Stimulated activated memory B cell treated with anti-CD40 and anti-IgM and Interleukin-4, amounts not matched to agents 10 μg/mL and 1 μg/mL and 100 μg/mL, for 72 hours (primary cell): ENCODE measurements at regions not wholly inside any gene's neighbourhood (a gene's known extent, or its start where the extent isn't known, plus 50 kb on each side); places are given as distances from the start of the nearest gene placed in this dataset.
"Not testable (repeated sequence)": the region's sequence is repeated elsewhere in the genome, so short reads cannot be mapped to it uniquely, and the experiment has no call there.

Experiments used
- ATAC-seq: fragments of 150-1000 bp; cut with Tn5 transposase; 2 replicates; pipeline ENCODE4 v1.10.0; 2021
- H3K27ac Mint-ChIP-seq: one replicate; pipeline ENCODE4 v1.8.0; 2022; ENCODE audit warnings: mild to moderate bottlenecking, mixed read lengths
- H3K27me3 Mint-ChIP-seq: one replicate; pipeline ENCODE4 v1.8.0; 2022; ENCODE audit warnings: mixed read lengths
- H3K36me3 Mint-ChIP-seq: one replicate; pipeline ENCODE4 v1.8.0; 2022; ENCODE audit warnings: mixed read lengths
- H3K4me1 Mint-ChIP-seq: one replicate; pipeline ENCODE4 v1.8.0; 2022; ENCODE audit warnings: mixed read lengths
- H3K4me3 Mint-ChIP-seq: one replicate; pipeline ENCODE4 v1.8.0; 2022; ENCODE audit warnings: mild to moderate bottlenecking, moderate library complexity, mixed read lengths
- H3K9me3 Mint-ChIP-seq: one replicate; pipeline ENCODE4 v1.8.0; 2022; ENCODE audit warnings: mixed read lengths

DNA sequence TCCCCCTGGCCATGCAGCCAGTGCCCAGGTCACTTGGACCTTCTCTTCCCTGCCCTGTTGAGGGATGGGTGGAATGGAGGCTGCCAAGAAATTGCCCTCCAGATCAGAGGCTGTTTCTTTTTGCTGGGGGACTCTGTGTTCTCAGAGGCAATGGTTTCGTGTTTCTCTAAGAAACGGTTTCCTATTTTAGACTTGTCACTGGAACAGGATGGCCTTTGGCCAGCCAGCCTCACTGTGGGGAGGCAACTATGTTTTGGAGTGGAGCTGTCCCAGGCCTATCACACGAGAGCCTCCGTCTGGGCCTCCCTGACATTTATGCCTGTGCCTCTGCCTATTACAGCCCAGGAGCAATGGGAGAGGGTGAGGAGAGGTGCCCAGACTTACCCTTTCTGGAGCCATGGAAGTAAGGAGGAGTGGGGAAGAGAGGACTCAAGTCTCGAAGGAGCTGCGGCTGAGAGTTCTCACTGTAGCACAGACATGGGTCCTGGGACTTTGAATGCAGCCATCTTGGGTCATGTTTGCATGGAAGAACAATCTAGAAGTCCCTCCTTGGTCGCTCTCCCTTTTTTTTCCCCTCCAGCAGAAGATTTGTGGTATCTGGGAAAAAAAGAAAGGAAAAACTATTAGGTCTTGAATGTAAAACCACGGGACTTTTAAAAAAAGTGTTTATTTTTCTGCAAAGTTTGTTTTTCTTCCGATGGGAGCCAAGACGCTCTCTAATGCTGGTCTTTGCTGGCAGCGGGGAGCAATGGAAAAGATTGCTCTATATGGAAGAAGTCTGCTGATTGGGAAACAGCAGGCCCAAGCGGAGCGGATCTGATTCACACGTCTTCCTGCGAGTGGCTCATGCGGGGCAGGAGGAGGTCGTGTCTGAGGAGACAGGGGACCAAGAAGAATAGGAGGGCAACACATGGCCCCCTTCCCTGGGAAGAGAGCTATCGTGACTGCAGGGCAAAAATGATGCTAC is 219.2 kb downstream of the FOXD2 start:
- H3K4me3 Mint-ChIP-seq: no peak overlapping the region
- H3K36me3 Mint-ChIP-seq: no peaks in the 10 kb centered on the region
- H3K27me3 Mint-ChIP-seq: peaks cover 30% of the 10 kb centered on the region
- no peaks in the 10 kb centered on the region for H3K9me3 Mint-ChIP-seq
- no peak overlapping the region for H3K27ac Mint-ChIP-seq
- H3K4me1 Mint-ChIP-seq: no peaks in the 10 kb centered on the region
- ATAC-seq: no peak

DNA sequence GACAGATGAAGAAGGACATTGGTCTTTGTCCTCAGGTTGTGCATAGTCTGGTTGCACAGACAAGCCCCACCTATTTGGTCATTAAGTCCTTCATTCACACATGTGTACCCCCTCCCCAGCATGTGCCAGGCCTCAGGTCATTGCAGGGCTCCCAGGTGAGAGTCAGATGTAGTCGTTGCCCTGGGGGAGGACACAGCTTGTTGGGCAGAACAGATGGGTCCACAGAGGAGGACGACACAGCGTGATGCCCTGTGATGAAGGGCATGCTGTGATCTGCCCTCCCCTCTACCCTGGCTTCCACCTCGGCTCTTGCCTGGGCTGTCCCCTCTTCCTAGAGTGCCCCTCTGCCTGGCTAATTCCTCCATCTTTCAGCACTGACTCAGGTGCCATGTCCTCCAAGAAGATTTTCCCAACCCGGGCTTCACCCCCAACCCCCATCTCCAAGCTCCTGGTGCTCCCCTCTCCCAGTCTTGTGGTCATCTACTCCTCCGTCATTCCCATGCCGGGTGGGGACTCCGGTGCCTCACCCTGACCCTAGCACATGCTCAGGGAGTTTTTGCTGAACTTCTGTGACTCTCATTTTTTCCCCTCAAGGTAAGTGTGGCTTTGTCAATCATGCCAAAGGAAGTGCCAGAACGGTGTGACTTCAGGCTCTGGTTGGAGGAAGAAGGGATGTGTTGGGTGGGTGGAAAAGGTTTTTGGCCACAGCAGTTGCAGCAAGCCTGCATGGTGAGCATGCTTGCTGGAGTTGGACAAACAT is 220.5 kb downstream of the FOXD2 start:
- Mint-ChIP-seq H3K27me3 (peaks cover 30% of the 10 kb centered on the region), H3K27ac (no peak overlapping the region), H3K9me3 (no peaks in the 10 kb centered on the region), H3K4me1 (no peaks in the 10 kb centered on the region), H3K36me3 (no peaks in the 10 kb centered on the region), H3K4me3 (no peak overlapping the region)
- no peak for ATAC-seq

- no peak for ATAC-seq
- no peaks in the 10 kb centered on the region for H3K36me3 Mint-ChIP-seq
- H3K4me1 Mint-ChIP-seq: no peaks in the 10 kb centered on the region
- peaks cover 30% of the 10 kb centered on the region for H3K27me3 Mint-ChIP-seq
- no peak overlapping the region for H3K4me3 Mint-ChIP-seq
- no peaks in the 10 kb centered on the region for H3K9me3 Mint-ChIP-seq
- no peak overlapping the region for H3K27ac Mint-ChIP-seq
Observed at GRCh38 chr1:47659146-47659545, 221.3 kb downstream of the FOXD2 start.

DNA sequence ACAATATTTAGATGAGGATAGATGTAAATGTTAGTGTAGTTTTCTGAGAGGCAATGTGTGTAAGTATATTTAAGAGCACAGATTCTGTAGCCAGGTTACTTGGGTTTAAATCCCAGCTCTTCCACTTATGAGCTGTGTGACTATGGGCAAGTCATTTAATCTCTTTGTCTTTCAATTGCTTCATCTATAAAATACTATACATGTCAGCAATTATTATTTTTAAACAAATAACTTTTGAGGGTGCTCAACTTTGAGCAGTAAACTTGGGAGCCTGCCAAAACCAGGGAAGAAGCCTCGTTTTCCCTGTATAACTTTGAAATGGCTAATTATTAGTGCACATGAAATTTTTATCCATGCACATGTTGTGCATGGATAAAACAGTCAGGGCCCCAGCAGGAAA is 222.8 kb downstream of the FOXD2 start:
- H3K36me3 Mint-ChIP-seq: no peaks in the 10 kb centered on the region
- no peak overlapping the region for H3K27ac Mint-ChIP-seq
- no peaks in the 10 kb centered on the region for H3K9me3 Mint-ChIP-seq
- H3K4me1 Mint-ChIP-seq: no peaks in the 10 kb centered on the region
- no peak for ATAC-seq
- no peak overlapping the region for H3K4me3 Mint-ChIP-seq
- H3K27me3 Mint-ChIP-seq: peaks cover 18% of the 10 kb centered on the region

GRCh38 chr1:47661040-47661439 is 223.2 kb downstream of the FOXD2 start:
- H3K9me3 Mint-ChIP-seq: no peaks in the 10 kb centered on the region
- H3K27ac Mint-ChIP-seq: no peak overlapping the region
- H3K36me3 Mint-ChIP-seq: no peaks in the 10 kb centered on the region
- H3K4me3 Mint-ChIP-seq: no peak overlapping the region
- H3K27me3 Mint-ChIP-seq: peaks cover 14% of the 10 kb centered on the region
- no peaks in the 10 kb centered on the region for H3K4me1 Mint-ChIP-seq
- ATAC-seq: no peak

GRCh38 chr1:47662068-47662467 is 224.2 kb downstream of the FOXD2 start:
- no peaks in the 10 kb centered on the region for H3K4me1 Mint-ChIP-seq
- H3K36me3 Mint-ChIP-seq: no peaks in the 10 kb centered on the region
- H3K27me3 Mint-ChIP-seq: peaks cover 3% of the 10 kb centered on the region
- no peak overlapping the region for H3K27ac Mint-ChIP-seq
- no peaks in the 10 kb centered on the region for H3K9me3 Mint-ChIP-seq
- no peak overlapping the region for H3K4me3 Mint-ChIP-seq
- ATAC-seq: no peak

DNA sequence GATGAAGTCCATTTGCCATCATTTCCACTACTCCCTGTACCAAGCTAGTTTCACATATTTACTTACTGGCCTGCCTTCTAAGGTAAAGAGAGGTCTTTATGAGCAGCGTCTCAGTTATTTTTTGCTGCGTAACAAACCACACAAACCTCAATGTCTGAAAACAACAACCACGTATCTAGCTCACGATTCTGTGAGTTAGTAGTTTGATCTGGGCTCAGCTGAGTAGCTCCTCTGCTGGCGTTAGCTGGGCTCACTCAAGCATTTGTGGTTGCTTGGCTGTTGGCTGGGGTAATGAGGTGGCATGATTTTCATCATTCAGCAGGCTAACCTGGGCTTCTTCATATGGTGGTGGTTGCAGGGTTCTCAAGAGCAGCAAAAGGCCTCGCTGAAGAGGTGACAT is 225.4 kb downstream of the FOXD2 start:
- Mint-ChIP-seq H3K36me3 (no peaks in the 10 kb centered on the region), H3K4me1 (no peaks in the 10 kb centered on the region), H3K4me3 (no peak overlapping the region), H3K27ac (no peak overlapping the region), H3K27me3 (no peaks in the 10 kb centered on the region), H3K9me3 (no peaks in the 10 kb centered on the region)
- no peak for ATAC-seq

GRCh38 chr1:47664356-47664755 is 226.5 kb downstream of the FOXD2 start:
- H3K27ac Mint-ChIP-seq: no peak overlapping the region
- no peak for ATAC-seq
- no peaks in the 10 kb centered on the region for H3K4me1 Mint-ChIP-seq
- H3K36me3 Mint-ChIP-seq: no peaks in the 10 kb centered on the region
- no peaks in the 10 kb centered on the region for H3K27me3 Mint-ChIP-seq
- no peaks in the 10 kb centered on the region for H3K9me3 Mint-ChIP-seq
- H3K4me3 Mint-ChIP-seq: no peak overlapping the region

DNA sequence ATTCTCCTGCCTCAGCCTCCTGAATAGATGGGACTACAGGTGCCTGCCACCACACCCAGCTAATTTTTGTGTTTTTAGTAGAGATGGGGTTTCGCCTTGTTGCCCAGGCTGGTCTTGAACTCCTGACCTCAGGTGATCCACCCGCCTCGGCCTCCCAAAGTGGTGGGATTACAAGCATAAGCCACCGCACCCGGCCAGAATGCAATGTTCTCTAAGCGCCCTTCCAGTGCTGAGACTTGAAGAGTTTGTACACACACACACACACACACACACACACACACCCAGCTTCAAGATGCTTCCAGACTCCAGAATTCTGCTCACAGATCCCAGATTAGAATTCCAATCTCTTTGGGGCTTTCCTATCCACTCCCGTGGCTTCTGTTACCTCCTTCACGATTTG is 227.1 kb downstream of the FOXD2 start:
- H3K27ac Mint-ChIP-seq, H3K4me3 Mint-ChIP-seq, H3K36me3 Mint-ChIP-seq, H3K4me1 Mint-ChIP-seq, H3K9me3 Mint-ChIP-seq, ATAC-seq, H3K27me3 Mint-ChIP-seq: not testable (repeated sequence)

GRCh38 chr1:47669081-47669585 is 231.3 kb downstream of the FOXD2 start:
- peaks cover 4% of the 10 kb centered on the region for H3K9me3 Mint-ChIP-seq
- peaks cover 9% of the 10 kb centered on the region for H3K27me3 Mint-ChIP-seq
- ATAC-seq: no peak
- no peak overlapping the region for H3K27ac Mint-ChIP-seq
- no peaks in the 10 kb centered on the region for H3K4me1 Mint-ChIP-seq
- H3K4me3 Mint-ChIP-seq: no peak overlapping the region
- H3K36me3 Mint-ChIP-seq: peaks cover 6% of the 10 kb centered on the region

GRCh38 chr1:47672622-47673021 is 234.8 kb downstream of the FOXD2 start:
- Mint-ChIP-seq H3K4me1 (no peaks in the 10 kb centered on the region), H3K4me3 (no peak overlapping the region), H3K27me3 (peaks cover 29% of the 10 kb centered on the region), H3K27ac (no peak overlapping the region), H3K36me3 (peaks cover 6% of the 10 kb centered on the region), H3K9me3 (peaks cover 7% of the 10 kb centered on the region)
- ATAC-seq: no peak

GRCh38 chr1:47674189-47674588 is 236.3 kb downstream of the FOXD2 start:
- peaks cover 38% of the 10 kb centered on the region for H3K27me3 Mint-ChIP-seq
- H3K36me3 Mint-ChIP-seq: peaks cover 6% of the 10 kb centered on the region
- H3K4me3 Mint-ChIP-seq: no peak overlapping the region
- no peak for ATAC-seq
- H3K9me3 Mint-ChIP-seq: peaks cover 7% of the 10 kb centered on the region
- H3K4me1 Mint-ChIP-seq: no peaks in the 10 kb centered on the region
- no peak overlapping the region for H3K27ac Mint-ChIP-seq

DNA sequence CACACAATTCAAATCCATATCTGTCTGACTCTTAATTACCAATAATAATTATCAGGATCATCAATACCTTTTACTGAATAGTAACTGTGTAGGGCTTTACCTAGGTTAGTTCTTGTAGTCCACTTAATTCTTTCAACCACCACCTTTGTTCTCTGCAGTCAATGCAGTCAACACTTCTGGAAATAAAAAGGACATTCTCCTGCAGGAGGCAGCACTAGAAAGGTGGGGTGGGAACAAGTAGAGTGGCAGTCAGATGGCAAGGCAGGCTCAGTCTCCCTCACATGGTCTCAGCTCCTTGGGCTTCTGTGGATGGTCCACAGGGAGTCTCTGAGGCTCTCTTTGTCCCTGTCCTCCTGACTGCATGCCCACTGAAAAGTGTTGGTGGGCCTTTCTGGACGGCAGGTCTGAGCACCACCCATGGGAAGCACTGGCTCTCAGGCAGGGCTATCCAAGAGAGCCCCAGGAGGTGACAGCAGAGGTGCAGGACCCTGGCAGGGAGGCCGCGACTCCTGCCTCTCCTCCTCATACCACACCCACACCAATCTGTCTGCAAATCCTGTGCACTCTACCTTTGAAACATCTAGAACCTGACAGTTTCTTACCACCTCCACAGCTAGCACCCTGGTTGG is 237.3 kb downstream of the FOXD2 start:
- H3K4me1 Mint-ChIP-seq: no peaks in the 10 kb centered on the region
- H3K9me3 Mint-ChIP-seq: peaks cover 7% of the 10 kb centered on the region
- ATAC-seq: peak; percentile 5
- H3K27ac Mint-ChIP-seq: no peak overlapping the region
- H3K27me3 Mint-ChIP-seq: peaks cover 38% of the 10 kb centered on the region
- no peak overlapping the region for H3K4me3 Mint-ChIP-seq
- H3K36me3 Mint-ChIP-seq: peaks cover 6% of the 10 kb centered on the region

GRCh38 chr1:47675721-47676120 is 237.9 kb downstream of the FOXD2 start:
- Mint-ChIP-seq H3K4me1 (no peaks in the 10 kb centered on the region), H3K36me3 (peaks cover 6% of the 10 kb centered on the region), H3K4me3 (no peak overlapping the region), H3K27me3 (peaks cover 38% of the 10 kb centered on the region), H3K27ac (no peak overlapping the region), H3K9me3 (peaks cover 7% of the 10 kb centered on the region)
- no peak for ATAC-seq

GRCh38 chr1:47676311-47677054 is 238.6 kb downstream of the FOXD2 start:
- Mint-ChIP-seq H3K36me3 (peaks cover 6% of the 10 kb centered on the region), H3K4me3 (no peak overlapping the region), H3K27ac (no peak overlapping the region), H3K27me3 (peaks cover 40% of the 10 kb centered on the region), H3K4me1 (no peaks in the 10 kb centered on the region), H3K9me3 (peaks cover 7% of the 10 kb centered on the region)
- no peak for ATAC-seq
